IMR-90 (cell line): ENCODE measurements at regions not wholly inside any gene's neighbourhood (a gene's known extent, or its start where the extent isn't known, plus 50 kb on each side); places are given as distances from the start of the nearest gene placed in this dataset.

Experiments
- ATAC-seq: fragments of 200-7000 bp; cut with Tn5 transposase; 2 replicates; pipeline ENCODE4 v1.9.1; 2020; ENCODE audit warnings: low read depth, mild to moderate bottlenecking, moderate library complexity
- BruUV-seq: library from RNA; stranded (reverse); fragments of 400-500 nt; replicated peaks from 2 replicates; lab custom pipeline; 2021; lab: Mats Ljungman, UMichigan
- CTCF ChIA-PET: fragments of 300-600 bp; formaldehyde crosslinking; extraction: SDS; loops from one replicate; lab custom pipeline; 2021; ENCODE audit warnings: antibody characterized with exemption; lab: Yijun Ruan, JAX
- POLR2A ChIA-PET: fragments of 300-600 bp; sonication (Branson Sonifier 250); formaldehyde crosslinking; loops from one replicate; lab custom pipeline; 2022; ENCODE audit warnings: antibody characterized with exemption; ENCODE audit not compliant: unreplicated experiment; lab: Charles Lee
- DNase-seq: peaks from one replicate; pipeline ENCODE4 v3.0.0; 2013
- H2AFZ ChIP-seq: replicated peaks from 2 replicates; pipeline ENCODE3; 2013; ENCODE audit warnings: low read length, mild to moderate bottlenecking; ENCODE audit not compliant: poor library complexity
- H2AK5ac ChIP-seq: 2 replicates; pipeline ENCODE4 v1.6.1; 2013; ENCODE audit warnings: low read depth, low read length, inconsistent platforms
- H2AK9ac ChIP-seq: replicated peaks from 2 replicates; pipeline ENCODE3; 2013; ENCODE audit warnings: mild to moderate bottlenecking, low read depth, low read length, moderate library complexity; ENCODE audit not compliant: poor library complexity
- H2BK120ac ChIP-seq: 2 replicates; pipeline ENCODE4 v1.6.1; 2013; ENCODE audit warnings: low read depth, low read length, inconsistent platforms
- H2BK15ac ChIP-seq: 3 replicates; pipeline ENCODE4 v1.6.1; 2013; ENCODE audit warnings: low read depth, low read length, inconsistent platforms
- H2BK20ac ChIP-seq: 2 replicates; pipeline ENCODE4 v1.6.1; 2013; ENCODE audit warnings: low read depth, mild to moderate bottlenecking, inconsistent platforms, low read length, moderate library complexity
- H2BK5ac ChIP-seq: 2 replicates; pipeline ENCODE4 v1.6.1; 2013; ENCODE audit warnings: mild to moderate bottlenecking, low read depth, low read length, inconsistent platforms; ENCODE audit not compliant: poor library complexity, severe bottlenecking
- H3K14ac ChIP-seq: replicated peaks from 2 replicates; pipeline ENCODE4 v1.6.1; 2013; ENCODE audit warnings: low read depth, low read length, inconsistent platforms
- H3K18ac ChIP-seq: 2 replicates; pipeline ENCODE4 v1.6.1; 2013; ENCODE audit warnings: low read depth, low read length, control low read depth
- H3K23ac ChIP-seq: 2 replicates; pipeline ENCODE4 v1.6.1; 2013; ENCODE audit warnings: low read depth, low read length, inconsistent platforms
- H3K27ac ChIP-seq: 2 replicates; pipeline ENCODE4 v1.5.1; 2013; ENCODE audit warnings: mild to moderate bottlenecking, control low read depth, low read length; ENCODE audit not compliant: insufficient read depth
- H3K27me3 ChIP-seq: 2 replicates; pipeline ENCODE4 v1.6.1; 2013; ENCODE audit warnings: low read length; ENCODE audit not compliant: control insufficient read depth, insufficient read depth
- H3K36me3 ChIP-seq: 2 replicates; pipeline ENCODE4 v1.6.1; 2013; ENCODE audit warnings: low read length, mixed read lengths; ENCODE audit not compliant: control insufficient read depth, insufficient read depth
- H3K4ac ChIP-seq: 2 replicates; pipeline ENCODE4 v1.6.1; 2013; ENCODE audit warnings: low read depth, low read length, inconsistent platforms
- H3K4me1 ChIP-seq: 2 replicates; pipeline ENCODE4 v1.6.1; 2013; ENCODE audit warnings: low read length, mixed read lengths; ENCODE audit not compliant: control insufficient read depth, insufficient read depth
- H3K4me2 ChIP-seq: 2 replicates; pipeline ENCODE4 v1.6.1; 2013; ENCODE audit warnings: low read depth, mild to moderate bottlenecking, control low read depth, low read length, moderate library complexity
- H3K4me3 ChIP-seq: 2 replicates; pipeline ENCODE4 v1.5.1; 2013; ENCODE audit warnings: low read depth, mild to moderate bottlenecking, control low read depth, low read length, moderate library complexity; ENCODE audit not compliant: insufficient read depth
- H3K56ac ChIP-seq: 2 replicates; pipeline ENCODE4 v1.6.1; 2013; ENCODE audit warnings: low read length, inconsistent platforms; ENCODE audit not compliant: insufficient read depth; ENCODE audit errors: extremely low read depth
- H3K79me1 ChIP-seq, 2 experiments: 2 replicates each; pipeline ENCODE4 v1.6.1; 2013; ENCODE audit warnings: low read length in 2 of 2, inconsistent platforms in 1 of 2, low read depth in 1 of 2
- H3K9ac ChIP-seq: 2 replicates; pipeline ENCODE4 v1.6.1; 2013; ENCODE audit warnings: low read depth, low read length, control low read depth
- H3K9me1 ChIP-seq: 2 replicates; pipeline ENCODE4 v1.6.1; 2013; ENCODE audit warnings: low read length, inconsistent platforms; ENCODE audit not compliant: insufficient read depth
- H3K9me3 ChIP-seq: 2 replicates; pipeline ENCODE4 v1.6.1; 2013; ENCODE audit warnings: low read length; ENCODE audit not compliant: control insufficient read depth, insufficient read depth
- H4K20me1 ChIP-seq: 2 replicates; pipeline ENCODE4 v1.6.1; 2013; ENCODE audit warnings: low read length, inconsistent platforms; ENCODE audit not compliant: insufficient read depth
- H4K5ac ChIP-seq: 2 replicates; pipeline ENCODE4 v1.6.1; 2013; ENCODE audit warnings: mild to moderate bottlenecking, low read depth, low read length, control low read depth
- H4K8ac ChIP-seq, 2 experiments: 2 replicates each; pipeline ENCODE4 v1.6.1; 2013; ENCODE audit warnings: low read depth in 2 of 2, low read length in 2 of 2, control low read depth in 1 of 2, inconsistent platforms in 1 of 2
- H4K91ac ChIP-seq: 2 replicates; pipeline ENCODE4 v1.6.1; 2013; ENCODE audit warnings: low read depth, low read length, inconsistent platforms; ENCODE audit not compliant: insufficient read depth
- CEBPB ChIP-seq: IDR thresholded peaks from 2 replicates; pipeline ENCODE4 v1.6.1; 2012; ENCODE audit warnings: low read depth, low read length, improper control_type of control experiment
- CHD1 ChIP-seq: IDR thresholded peaks from 2 replicates; pipeline ENCODE4 v1.6.1; 2012; ENCODE audit warnings: low read depth, low read length, improper control_type of control experiment
- NFE2L2 ChIP-seq: fragments of 150-350 bp; IDR thresholded peaks from 2 replicates; pipeline ENCODE4 v1.6.1; 2016; ENCODE audit warnings: low read depth, mild to moderate bottlenecking, low read length
- RAD21 ChIP-seq: IDR thresholded peaks from 2 replicates; pipeline ENCODE4 v1.6.1; 2012; ENCODE audit warnings: low read length, improper control_type of control experiment
- RFX5 ChIP-seq: IDR thresholded peaks from 2 replicates; pipeline ENCODE4 v1.8.0; 2012; ENCODE audit warnings: low read depth, mild to moderate bottlenecking, low read length, moderate library complexity
- WGBS, 2 experiments: methylation state at CpG; one replicate each; pipeline versions ENCODE4 v1.1.5 to v1.1.7; 2013; ENCODE audit warnings: missing lambda C conversion rate in 2 of 2; ENCODE audit not compliant: insufficient read length in 1 of 2; ENCODE audit errors: extremely low coverage in 2 of 2; 5-methylcytosine and 5-hydroxymethylcytosine counted together
- dilution Hi-C: fragments of 300-500 bp; cut with HindIII; formaldehyde crosslinking; loops from one replicate; pipeline ENCODE4 v1.14.3; 2018; ENCODE audit warnings: low sequenced_read_pairs; ENCODE audit not compliant: unreplicated experiment
- in situ Hi-C: fragments of 300-500 bp; cut with MboI; formaldehyde crosslinking; loops from 3 replicates; pipeline ENCODE4 v1.14.3; 2019; ENCODE audit warnings: low sequenced_read_pairs, inconsistent platforms, mixed read lengths
- intact Hi-C: fragments of 100-400 bp; cut with micrococcal nuclease; formaldehyde crosslinking; loops from 2 replicates; pipeline ENCODE4 v1.10.0; 2022
- TF ChIP-seq, protein P1 (sequence below): fragments of 150-350 bp; IDR thresholded peaks from 2 replicates; pipeline ENCODE4 v1.6.1; 2017; ENCODE audit warnings: mild to moderate bottlenecking, antibody characterized with exemption, low read length, low read depth

GRCh38 chr2:59886759-59887158, 666.7 kb downstream of the BCL11A start:
- WGBS, 2 experiments, result no CpG with 5 or more reads among the region's 3 CpGs
- Histone ChIP-seq H2BK5ac (no peak overlapping the region), H2AK5ac (no peak overlapping the region), H3K4me3 (no peak overlapping the region), H3K56ac (no peak overlapping the region), H4K5ac (no peak overlapping the region), H3K14ac (no peak overlapping the region), H3K27ac (no peak overlapping the region), H2BK20ac (no peak overlapping the region), H4K8ac (no peak overlapping the region), H4K91ac (no peak overlapping the region), H3K23ac (no peak overlapping the region), H2BK15ac (no peak overlapping the region), H3K4me2 (no peak overlapping the region), H3K27me3 (no peaks in the 10 kb centered on the region), H4K20me1 (no peaks in the 10 kb centered on the region), H3K18ac (no peak overlapping the region), H3K4me1 (no peaks in the 10 kb centered on the region), H3K9ac (no peak overlapping the region), H3K4ac (no peak overlapping the region), H2AFZ (no peak overlapping the region), H2AK9ac (no peak overlapping the region), H3K9me3 (no peaks in the 10 kb centered on the region; the same call in 1 of the 2 replicates), H3K36me3 (no peaks in the 10 kb centered on the region), H2BK120ac (no peak overlapping the region), H3K79me1 (no peaks in the 10 kb centered on the region), H3K9me1 (no peaks in the 10 kb centered on the region)
- BruUV-seq, result no TSS peak
- dilution Hi-C loops (no loop called here), intact Hi-C loops (no loop called here), in situ Hi-C loops (no loop called here)
- ChIA-PET CTCF (interaction anchor here (0.7 kb wide), 1 partner anchor 747 kb away, joined by 3 read pairs; no protein-coding TSS in a partner anchor), POLR2A (no interaction called here)
- ATAC-seq (no peak), DNase-seq (no peak)
- TF ChIP-seq RAD21, result no peak
- no peak for TF ChIP-seq CEBPB
- no peak for TF ChIP-seq CHD1
- no peak for TF ChIP-seq NFE2L2
- TF ChIP-seq, protein P1, sequence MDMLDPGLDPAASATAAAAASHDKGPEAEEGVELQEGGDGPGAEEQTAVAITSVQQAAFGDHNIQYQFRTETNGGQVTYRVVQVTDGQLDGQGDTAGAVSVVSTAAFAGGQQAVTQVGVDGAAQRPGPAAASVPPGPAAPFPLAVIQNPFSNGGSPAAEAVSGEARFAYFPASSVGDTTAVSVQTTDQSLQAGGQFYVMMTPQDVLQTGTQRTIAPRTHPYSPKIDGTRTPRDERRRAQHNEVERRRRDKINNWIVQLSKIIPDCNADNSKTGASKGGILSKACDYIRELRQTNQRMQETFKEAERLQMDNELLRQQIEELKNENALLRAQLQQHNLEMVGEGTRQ, result no peak
- TF ChIP-seq RFX5, result no peak
